ENCODE measurements at regions not wholly inside any gene's neighbourhood (a gene's known extent, or its start where the extent isn't known, plus 50 kb on each side); places are given as distances from the start of the nearest gene placed in this dataset.
"Not testable (repeated sequence)": the region's sequence is repeated elsewhere in the genome, so short reads cannot be mapped to it uniquely, and the experiment has no call there.

GRCh38 chr1:188817814-188818213, 1659.8 kb downstream of the BRINP3 start:
- no peak for DNase-seq

GRCh38 chr1:188822248-188822647, 1655.4 kb downstream of the BRINP3 start:
- DNase-seq: no peak

- DNase-seq: no peak
Observed at GRCh38 chr1:188825471-188825870, 1652.2 kb downstream of the BRINP3 start.

GRCh38 chr1:188826800-188827199, 1650.9 kb downstream of the BRINP3 start:
- no peak for DNase-seq

GRCh38 chr1:188827400-188827799, 1650.3 kb downstream of the BRINP3 start:
- DNase-seq: no peak

- DNase-seq: not testable (repeated sequence)
Observed at GRCh38 chr1:188841111-188841696, 1636.5 kb downstream of the BRINP3 start.

GRCh38 chr1:188846468-188846867, 1631.2 kb downstream of the BRINP3 start:
- DNase-seq: no peak

- no peak for DNase-seq
Observed at GRCh38 chr1:188857526-188858087, 1620.1 kb downstream of the BRINP3 start.

- DNase-seq: no peak
Observed at GRCh38 chr1:188867614-188868013, 1610.0 kb downstream of the BRINP3 start.

- no peak for DNase-seq
Observed at GRCh38 chr1:188871164-188871563, 1606.5 kb downstream of the BRINP3 start.

- no peak for DNase-seq
Observed at GRCh38 chr1:188872376-188872775, 1605.3 kb downstream of the BRINP3 start.

GRCh38 chr1:188877668-188878067, 1600.0 kb downstream of the BRINP3 start:
- DNase-seq: no peak

GRCh38 chr1:188888386-188888785, 1589.3 kb downstream of the BRINP3 start:
- no peak for DNase-seq

- no peak for DNase-seq
Observed at GRCh38 chr1:188889166-188889565, 1588.5 kb downstream of the BRINP3 start.

- no peak for DNase-seq
Observed at GRCh38 chr1:188891958-188892357, 1585.7 kb downstream of the BRINP3 start.

- no peak for DNase-seq
Observed at GRCh38 chr1:188895611-188896010, 1582.1 kb downstream of the BRINP3 start.

GRCh38 chr1:188903241-188903640, 1574.4 kb downstream of the BRINP3 start:
- DNase-seq: no peak

- DNase-seq: no peak
Observed at GRCh38 chr1:188904201-188904600, 1573.5 kb downstream of the BRINP3 start.

- no peak for DNase-seq
Observed at GRCh38 chr1:188906921-188907641, 1570.6 kb downstream of the BRINP3 start.

- no peak for DNase-seq
Observed at GRCh38 chr1:188930382-188930781, 1547.3 kb downstream of the BRINP3 start.

GRCh38 chr1:188931506-188931905, 1546.2 kb downstream of the BRINP3 start:
- DNase-seq: no peak

- DNase-seq: no peak
Observed at GRCh38 chr1:188937965-188938551, 1539.6 kb downstream of the BRINP3 start.

- DNase-seq: no peak
Observed at GRCh38 chr1:188941986-188942385, 1535.7 kb downstream of the BRINP3 start.

- DNase-seq: no peak
Observed at GRCh38 chr1:188949701-188950100, 1528.0 kb downstream of the BRINP3 start.
